ENCODE measurements at regions not wholly inside any gene's neighbourhood (a gene's known extent, or its start where the extent isn't known, plus 50 kb on each side); places are given as distances from the start of the nearest gene placed in this dataset.

- H3K4me2 ChIP-seq (ENCODE audit: low read depth, low read length) = no peak overlapping the region
- no peak overlapping the region for H2AFZ ChIP-seq (ENCODE audit: low read length)
- no peaks in the 10 kb centered on the region for H3K79me2 ChIP-seq (ENCODE audit: low read length)
- no peak overlapping the region for H3K4me3 ChIP-seq (ENCODE audit: low read length)
- H3K36me3 ChIP-seq (replicated peaks; ENCODE audit: insufficient read depth, low read length) = no peaks in the 10 kb centered on the region
- no peaks in the 10 kb centered on the region for H4K20me1 ChIP-seq (ENCODE audit: insufficient read depth, low read length)
- H3K9me3 ChIP-seq (replicated peaks; ENCODE audit: insufficient read depth, low read length) = no peaks in the 10 kb centered on the region
- H3K27me3 ChIP-seq (replicated peaks; ENCODE audit: insufficient read depth, low read length) = no peaks in the 10 kb centered on the region
- H3K4me1 ChIP-seq (ENCODE audit: low read length) = no peaks in the 10 kb centered on the region
- DNase-seq = no peak
- no peak overlapping the region for H3K9ac ChIP-seq (ENCODE audit: low read length)
- H3K9me2 ChIP-seq (replicated peaks; ENCODE audit: insufficient read depth, low read length) = no peaks in the 10 kb centered on the region
- no peak for TF ChIP-seq EZH2phosphoT487 (IDR thresholded peaks at IDR 0.05; ENCODE audit: low read length)
- TF ChIP-seq EZH2 (optimal IDR thresholded peaks at IDR 0.05; ENCODE audit: low read depth, low read length) = no peak
- no peak for TF ChIP-seq CTCF (IDR thresholded peaks at IDR 0.05; ENCODE audit: low read length)
- no peak overlapping the region for H3K27ac ChIP-seq (ENCODE audit: low read length)
- no peaks in the 10 kb centered on the region for H3F3A ChIP-seq (ENCODE audit: insufficient read depth, low read length)
Observed at GRCh38 chr13:58721273-58721672, 1089.7 kb downstream of the PCDH17 start.

GRCh38 chr13:58728126-58728525 is 1096.6 kb downstream of the PCDH17 start:
- Histone ChIP-seq H3K9me2 (replicated peaks; ENCODE audit: insufficient read depth, low read length) (no peaks in the 10 kb centered on the region), H3K27ac (ENCODE audit: low read length) (no peak overlapping the region), H2AFZ (ENCODE audit: low read length) (no peak overlapping the region), H3K4me2 (ENCODE audit: low read depth, low read length) (no peak overlapping the region), H4K20me1 (ENCODE audit: insufficient read depth, low read length) (no peaks in the 10 kb centered on the region), H3F3A (ENCODE audit: insufficient read depth, low read length) (no peaks in the 10 kb centered on the region), H3K27me3 (replicated peaks; ENCODE audit: insufficient read depth, low read length) (no peaks in the 10 kb centered on the region), H3K9ac (ENCODE audit: low read length) (no peak overlapping the region), H3K4me3 (ENCODE audit: low read length) (no peak overlapping the region), H3K79me2 (ENCODE audit: low read length) (no peaks in the 10 kb centered on the region), H3K9me3 (replicated peaks; ENCODE audit: insufficient read depth, low read length) (no peaks in the 10 kb centered on the region), H3K36me3 (replicated peaks; ENCODE audit: insufficient read depth, low read length) (no peaks in the 10 kb centered on the region), H3K4me1 (ENCODE audit: low read length) (no peaks in the 10 kb centered on the region)
- no peak for DNase-seq
- no peak for TF ChIP-seq EZH2 (optimal IDR thresholded peaks at IDR 0.05; ENCODE audit: low read depth, low read length)
- TF ChIP-seq EZH2phosphoT487 (IDR thresholded peaks at IDR 0.05; ENCODE audit: low read length) = no peak
- TF ChIP-seq CTCF (IDR thresholded peaks at IDR 0.05; ENCODE audit: low read length) = no peak

- Histone ChIP-seq H3K4me3 (ENCODE audit: low read length) (no peak overlapping the region), H3F3A (ENCODE audit: insufficient read depth, low read length) (no peaks in the 10 kb centered on the region), H3K9ac (ENCODE audit: low read length) (no peak overlapping the region), H3K79me2 (ENCODE audit: low read length) (no peaks in the 10 kb centered on the region), H3K27me3 (replicated peaks; ENCODE audit: insufficient read depth, low read length) (no peaks in the 10 kb centered on the region), H3K27ac (ENCODE audit: low read length) (no peak overlapping the region), H3K9me3 (replicated peaks; ENCODE audit: insufficient read depth, low read length) (no peaks in the 10 kb centered on the region), H3K4me2 (ENCODE audit: low read depth, low read length) (no peak overlapping the region), H3K9me2 (replicated peaks; ENCODE audit: insufficient read depth, low read length) (no peaks in the 10 kb centered on the region), H2AFZ (ENCODE audit: low read length) (no peak overlapping the region), H3K36me3 (replicated peaks; ENCODE audit: insufficient read depth, low read length) (no peaks in the 10 kb centered on the region), H3K4me1 (ENCODE audit: low read length) (no peaks in the 10 kb centered on the region), H4K20me1 (ENCODE audit: insufficient read depth, low read length) (no peaks in the 10 kb centered on the region)
- no peak for TF ChIP-seq EZH2phosphoT487 (IDR thresholded peaks at IDR 0.05; ENCODE audit: low read length)
- no peak for TF ChIP-seq EZH2 (optimal IDR thresholded peaks at IDR 0.05; ENCODE audit: low read depth, low read length)
- TF ChIP-seq CTCF (IDR thresholded peaks at IDR 0.05; ENCODE audit: low read length) = no peak
- no peak for DNase-seq
Observed at GRCh38 chr13:58729361-58729760, 1097.8 kb downstream of the PCDH17 start.
